OCI-LY3 (cell line): ENCODE measurements at regions not wholly inside any gene's neighbourhood (a gene's known extent, or its start where the extent isn't known, plus 50 kb on each side); places are given as distances from the start of the nearest gene placed in this dataset.

Experiments
- CTCF ChIP-seq: fragments of 200-600, 300-600 bp; sonication (generic); IDR thresholded peaks from 2 replicates; pipeline ENCODE4 v1.5.1; 2014; ENCODE audit warnings: antibody characterized with exemption, low read length, low read depth
- EZH2phosphoT487 ChIP-seq: fragments of 200-600 bp; shearing (Covaris generic); IDR thresholded peaks from 2 replicates; pipeline ENCODE4 v1.6.1; 2018; ENCODE audit warnings: antibody characterized with exemption, mixed run types, low read depth

GRCh38 chr2:100742277-100743254, 77.4 kb upstream of the NPAS2 start:
- TF ChIP-seq CTCF = no peak
- TF ChIP-seq EZH2phosphoT487 = no peak
